Stimulated activated CD4-positive, alpha-beta T cell treated with anti-CD3 and anti-CD28 coated beads, TNF-alpha, amount 100 ng/mL, for 4 hours (primary cell): ENCODE measurements at regions not wholly inside any gene's neighbourhood (a gene's known extent, or its start where the extent isn't known, plus 50 kb on each side); places are given as distances from the start of the nearest gene placed in this dataset.
"Not testable (repeated sequence)": the region's sequence is repeated elsewhere in the genome, so short reads cannot be mapped to it uniquely, and the experiment has no call there.

Experiments
- DNase-seq, 3 experiments: peaks; one replicate each; pipeline ENCODE4 v3.0.0-alpha.2; 2020; ENCODE audit warnings: low read depth in 3 of 3

GRCh38 chr18:47728921-47729320 lies 201.5 kb downstream of the SMAD2 start:
- DNase-seq: no peak

- DNase-seq: no peak
Measured at GRCh38 chr18:47727409-47727808, 203.1 kb downstream of the SMAD2 start.

- no peak for DNase-seq
Measured at GRCh38 chr18:47726550-47726949, 203.9 kb downstream of the SMAD2 start.

- no peak for DNase-seq
Measured at GRCh38 chr18:47725656-47726055, 204.8 kb downstream of the SMAD2 start.

GRCh38 chr18:47724186-47724975 lies 206.1 kb downstream of the SMAD2 start:
- no peak for DNase-seq

- DNase-seq: no peak
Measured at GRCh38 chr18:47721876-47722275, 208.6 kb downstream of the SMAD2 start.

- DNase-seq: no peak
Measured at GRCh38 chr18:47720741-47721140, 209.7 kb downstream of the SMAD2 start.

- no peak for DNase-seq
Measured at GRCh38 chr18:47719096-47719780, 211.2 kb downstream of the SMAD2 start.

GRCh38 chr18:47718646-47719045 lies 211.8 kb downstream of the SMAD2 start:
- no peak for DNase-seq

GRCh38 chr18:47717257-47717656 lies 213.2 kb downstream of the SMAD2 start:
- no peak for DNase-seq

GRCh38 chr18:47716632-47717185 lies 213.8 kb downstream of the SMAD2 start:
- no peak for DNase-seq

GRCh38 chr18:47710451-47710850 lies 220.0 kb downstream of the SMAD2 start:
- no peak for DNase-seq

- no peak for DNase-seq
Measured at GRCh38 chr18:47709556-47709955, 220.9 kb downstream of the SMAD2 start.

- no peak for DNase-seq
Measured at GRCh38 chr18:47708206-47708605, 222.3 kb downstream of the SMAD2 start.

- DNase-seq: no peak
Measured at GRCh38 chr18:47701134-47701533, 229.3 kb downstream of the SMAD2 start.

- DNase-seq: no peak
Measured at GRCh38 chr18:47696870-47697269, 233.6 kb downstream of the SMAD2 start.

GRCh38 chr18:47691611-47692010 lies 238.8 kb downstream of the SMAD2 start:
- DNase-seq: no peak

- DNase-seq: not testable (repeated sequence)
Measured at GRCh38 chr18:47690778-47691177, 239.7 kb downstream of the SMAD2 start.

GRCh38 chr18:47689371-47689770 lies 241.1 kb downstream of the SMAD2 start:
- DNase-seq: no peak

GRCh38 chr18:47686806-47687205 lies 243.7 kb downstream of the SMAD2 start:
- no peak for DNase-seq

- no peak for DNase-seq
Measured at GRCh38 chr18:47683774-47684173, 246.7 kb downstream of the SMAD2 start.

- no peak for DNase-seq
Measured at GRCh38 chr18:47682876-47683275, 247.6 kb downstream of the SMAD2 start.

- no peak for DNase-seq
Measured at GRCh38 chr18:47680488-47680887, 250.0 kb downstream of the SMAD2 start.
